GM12875 (cell line): ENCODE measurements at regions not wholly inside any gene's neighbourhood (a gene's known extent, or its start where the extent isn't known, plus 50 kb on each side); places are given as distances from the start of the nearest gene placed in this dataset.
"Not testable (repeated sequence)": the region's sequence is repeated elsewhere in the genome, so short reads cannot be mapped to it uniquely, and the experiment has no call there.

Source experiments
- H3K4me3 ChIP-seq: one replicate; pipeline ENCODE4 v1.5.1; 2011; ENCODE audit warnings: low read depth, low read length, control low read depth
- CTCF ChIP-seq: IDR thresholded peaks from 2 replicates; pipeline ENCODE4 v1.5.1; 2011; ENCODE audit warnings: low read depth, mild to moderate bottlenecking, control low read depth, inconsistent platforms, low read length, moderate library complexity, borderline replicate concordance; ENCODE audit not compliant: insufficient read depth

GRCh38 chr5:97508864-97509263 lies 325.8 kb upstream of the RIOK2 start:
- no peak overlapping the region for H3K4me3 ChIP-seq
- no peak for TF ChIP-seq CTCF

- not testable (repeated sequence) for H3K4me3 ChIP-seq
Observed at GRCh38 chr5:97519565-97519964, 336.5 kb upstream of the RIOK2 start.

GRCh38 chr5:97523336-97523735 lies 340.3 kb upstream of the RIOK2 start:
- H3K4me3 ChIP-seq = not testable (repeated sequence)

- no peak for TF ChIP-seq CTCF
- H3K4me3 ChIP-seq = no peak overlapping the region
Observed at GRCh38 chr5:97525780-97526179, 342.7 kb upstream of the RIOK2 start.

- TF ChIP-seq CTCF = no peak
- no peak overlapping the region for H3K4me3 ChIP-seq
Observed at GRCh38 chr5:97528941-97529340, 345.9 kb upstream of the RIOK2 start.

GRCh38 chr5:97529354-97529985 lies 346.4 kb upstream of the RIOK2 start:
- H3K4me3 ChIP-seq = no peak overlapping the region
- TF ChIP-seq CTCF = no peak

- no peak for TF ChIP-seq CTCF
- H3K4me3 ChIP-seq = no peak overlapping the region
Observed at GRCh38 chr5:97531549-97531948, 348.5 kb upstream of the RIOK2 start.

- TF ChIP-seq CTCF = peak; percentile 65; the same call in 1 of the 2 replicates
- no peak overlapping the region for H3K4me3 ChIP-seq
Observed at GRCh38 chr5:97534166-97534565, 351.1 kb upstream of the RIOK2 start.
